GM12872 (cell line): ENCODE measurements at regions not wholly inside any gene's neighbourhood (a gene's known extent, or its start where the extent isn't known, plus 50 kb on each side); places are given as distances from the start of the nearest gene placed in this dataset.

Experiments
- CTCF ChIP-seq: IDR thresholded peaks from 3 replicates; pipeline ENCODE4 v1.5.1; 2011; ENCODE audit warnings: low read depth, mild to moderate bottlenecking, low read length, moderate library complexity; ENCODE audit not compliant: insufficient read depth

- TF ChIP-seq CTCF = no peak
Measured at GRCh38 chr16:35691057-35691456, 2231.6 kb downstream of the TP53TG3F start.

GRCh38 chr16:35692824-35693223 is 2233.4 kb downstream of the TP53TG3F start:
- no peak for TF ChIP-seq CTCF

- TF ChIP-seq CTCF = no peak
Measured at GRCh38 chr16:35706901-35707300, 2247.5 kb downstream of the TP53TG3F start.

- no peak for TF ChIP-seq CTCF
Measured at GRCh38 chr16:35711435-35711834, 2252.0 kb downstream of the TP53TG3F start.

- no peak for TF ChIP-seq CTCF
Measured at GRCh38 chr16:35711958-35712357, 2252.5 kb downstream of the TP53TG3F start.

- no peak for TF ChIP-seq CTCF
Measured at GRCh38 chr16:35713762-35714650, 2254.6 kb downstream of the TP53TG3F start.

- no peak for TF ChIP-seq CTCF
Measured at GRCh38 chr16:35714665-35715064, 2255.3 kb downstream of the TP53TG3F start.
